HCT116 (cell line): ENCODE measurements at regions not wholly inside any gene's neighbourhood (a gene's known extent, or its start where the extent isn't known, plus 50 kb on each side); places are given as distances from the start of the nearest gene placed in this dataset.

Experiments used
- ATAC-seq: fragments of 200-7000 bp; cut with Tn5 transposase; 2 replicates; pipeline ENCODE4 v1.9.1; 2020; ENCODE audit warnings: mild to moderate bottlenecking, moderate library complexity
- BruUV-seq: library from RNA; stranded (reverse); fragments of 400-500 nt; replicated peaks from 2 replicates; lab custom pipeline; 2021; lab: Mats Ljungman, UMichigan
- CTCF ChIA-PET: fragments of 300-600 bp; sonication (Branson Sonifier 250); formaldehyde crosslinking; loops from one replicate; lab custom pipeline; 2021; ENCODE audit warnings: antibody characterized with exemption; lab: Charles Lee
- POLR2A ChIA-PET: fragments of 300-600, 350-600 bp; sonication (Branson Sonifier 250); formaldehyde crosslinking; loops from one replicate; lab custom pipeline; 2021; ENCODE audit warnings: antibody characterized with exemption; lab: Charles Lee
- RAD21 ChIA-PET, 2 experiments: fragments of 300-600 bp; sonication (Branson Sonifier 250); formaldehyde crosslinking; loops; one replicate each; lab custom pipeline; 2023; ENCODE audit warnings: low total read pairs in 2 of 2; ENCODE audit not compliant: uncharacterized antibody in 2 of 2, unreplicated experiment in 2 of 2, low non-redundant PET in 1 of 2; lab: Charles Lee
- DNase-seq: peaks from one replicate; pipeline ENCODE4 v3.0.0-alpha.2; 2010; ENCODE audit warnings: low read depth, low spot score
- H2AFZ ChIP-seq: fragments of 200-600 bp; shearing (Covaris generic), sonication (generic); 2 replicates; pipeline ENCODE4 v1.6.1; 2017; ENCODE audit warnings: low read depth, mixed run types, mixed read lengths, antibody characterized with exemption, low read length; ENCODE audit not compliant: poor library complexity, severe bottlenecking
- H3K27ac ChIP-seq: 2 replicates; pipeline ENCODE4 v1.5.1; 2012; ENCODE audit warnings: low read depth, low read length
- H3K27me3 ChIP-seq: fragments of 200-600 bp; sonication (generic); 2 replicates; pipeline ENCODE4 v1.6.1; 2016; ENCODE audit warnings: mixed run types, low read length, mixed read lengths; ENCODE audit not compliant: insufficient read depth
- H3K36me3 ChIP-seq, 2 experiments: fragments of 200-500 bp in 1 of 2; fragments of 200-600 bp in 1 of 2; sonication (Bioruptor generic) in 1 of 2; sonication (generic) in 1 of 2; 2 replicates each; pipeline versions ENCODE4 v1.5.1 to v1.6.1; 2014 to 2016; ENCODE audit warnings: low read length in 2 of 2, inconsistent platforms in 1 of 2, mixed read lengths in 1 of 2, mixed run types in 1 of 2; ENCODE audit not compliant: insufficient read depth in 2 of 2, control insufficient read depth in 1 of 2
- H3K4me1 ChIP-seq, 2 experiments: fragments of 200-600 bp in 1 of 2; sonication (generic) in 1 of 2; 2 replicates each; pipeline versions ENCODE4 v1.5.1 to v1.6.1; 2012 to 2017; ENCODE audit warnings: low read length in 2 of 2, inconsistent platforms in 1 of 2, mild to moderate bottlenecking in 1 of 2, mixed read lengths in 1 of 2, mixed run types in 1 of 2, moderate library complexity in 1 of 2; ENCODE audit not compliant: insufficient read depth in 2 of 2, control insufficient read depth in 1 of 2
- H3K4me2 ChIP-seq: fragments of 200-600 bp; sonication (generic); 2 replicates; pipeline ENCODE4 v1.6.1; 2017; ENCODE audit warnings: mixed run types, low read length, mixed read lengths
- H3K4me3 ChIP-seq, 2 experiments: fragments of 200-600 bp in 1 of 2; sonication (generic) in 1 of 2; replicated peaks in 1 of 2; 2 replicates each; pipeline ENCODE4 v1.5.1; 2011 to 2016; ENCODE audit warnings: low read length in 2 of 2, control low read depth in 1 of 2, low read depth in 1 of 2, mild to moderate bottlenecking in 1 of 2, mixed read lengths in 1 of 2, mixed run types in 1 of 2
- H3K79me2 ChIP-seq: fragments of 200-600 bp; sonication (generic); 2 replicates; pipeline ENCODE4 v1.6.1; 2017; ENCODE audit warnings: mild to moderate bottlenecking, mixed run types, low read length, moderate library complexity, mixed read lengths; ENCODE audit not compliant: insufficient read depth
- H3K9ac ChIP-seq: fragments of 200-600 bp; sonication (generic); 2 replicates; pipeline ENCODE4 v1.6.1; 2016; ENCODE audit warnings: low read length, mixed read lengths
- H3K9me2 ChIP-seq: fragments of 200-600 bp; sonication (generic), shearing (Covaris generic); 2 replicates; pipeline ENCODE4 v1.6.1; 2017; ENCODE audit warnings: mixed run types, mild to moderate bottlenecking, moderate library complexity; ENCODE audit not compliant: insufficient read depth
- H3K9me3 ChIP-seq, 2 experiments: fragments of 200-500 bp in 1 of 2; fragments of 200-600 bp in 1 of 2; sonication (Bioruptor generic) in 1 of 2; sonication (generic) in 1 of 2; 2 replicates each; pipeline ENCODE4 v1.6.1; 2014 to 2017; ENCODE audit warnings: low read length in 2 of 2, mixed read lengths in 2 of 2, inconsistent platforms in 1 of 2, low read depth in 1 of 2, mild to moderate bottlenecking in 1 of 2, mixed run types in 1 of 2, moderate library complexity in 1 of 2; ENCODE audit not compliant: control insufficient read depth in 1 of 2, insufficient read depth in 1 of 2
- H4K20me1 ChIP-seq: fragments of 200-600 bp; sonication (generic), shearing (Covaris generic); 2 replicates; pipeline ENCODE4 v1.6.1; 2017; ENCODE audit warnings: mixed run types, mild to moderate bottlenecking, moderate library complexity; ENCODE audit not compliant: insufficient read depth
- ATF3 ChIP-seq: IDR thresholded peaks from 2 replicates; pipeline ENCODE4 v1.6.1; 2012
- CBX3 ChIP-seq: IDR thresholded peaks from 2 replicates; pipeline ENCODE4 v1.6.1; 2012; ENCODE audit warnings: low read depth
- CEBPB ChIP-seq: IDR thresholded peaks from 2 replicates; pipeline ENCODE4 v1.6.1; 2012; ENCODE audit warnings: low read depth
- EGR1 ChIP-seq: IDR thresholded peaks from 2 replicates; pipeline ENCODE4 v1.6.1; 2012; ENCODE audit warnings: low read depth
- ELF1 ChIP-seq: IDR thresholded peaks from 2 replicates; pipeline ENCODE4 v1.6.1; 2012; ENCODE audit warnings: low read depth, borderline replicate concordance
- EZH2 ChIP-seq: fragments of 200-600 bp; sonication (generic); IDR thresholded peaks from 2 replicates; pipeline ENCODE4 v1.6.1; 2017; ENCODE audit warnings: antibody characterized with exemption, mixed run types
- EZH2phosphoT487 ChIP-seq: fragments of 200-600 bp; IDR thresholded peaks from 2 replicates; pipeline ENCODE4 v1.6.1; 2018; ENCODE audit warnings: antibody characterized with exemption, borderline replicate concordance
- FOSL1 ChIP-seq: IDR thresholded peaks from 2 replicates; pipeline ENCODE4 v1.6.1; 2012; ENCODE audit warnings: low read depth
- POLR2AphosphoS5 ChIP-seq: IDR thresholded peaks from 2 replicates; pipeline ENCODE4 v1.6.1; 2011; ENCODE audit warnings: mild to moderate bottlenecking, low read depth, low read length, moderate library complexity
- RAD21 ChIP-seq: IDR thresholded peaks from 2 replicates; pipeline ENCODE4 v1.6.1; 2012; ENCODE audit warnings: low read depth, mild to moderate bottlenecking
- SP1 ChIP-seq: IDR thresholded peaks from 2 replicates; pipeline ENCODE4 v1.6.1; 2012; ENCODE audit warnings: low read depth
- TCF7L2 ChIP-seq: IDR thresholded peaks from 2 replicates; pipeline ENCODE4 v1.7.0; 2011; ENCODE audit warnings: borderline replicate concordance, inconsistent platforms; ENCODE audit not compliant: insufficient read depth, insufficient read length; ENCODE audit errors: extremely low read depth
- YY1 ChIP-seq: IDR thresholded peaks from 2 replicates; pipeline ENCODE4 v1.6.1; 2011; ENCODE audit warnings: low read length, low read depth, moderate library complexity, mild to moderate bottlenecking; ENCODE audit not compliant: insufficient replicate concordance; ENCODE audit errors: extremely low read depth
- ZNF274 ChIP-seq: fragments of 200-500 bp; sonication (Bioruptor generic); IDR thresholded peaks from 2 replicates; pipeline ENCODE4 v1.6.1; 2014; ENCODE audit warnings: mild to moderate bottlenecking, low read depth, low read length, inconsistent platforms
- intact Hi-C: fragments of 100-400 bp; cut with micrococcal nuclease; formaldehyde crosslinking; loops from 2 replicates; pipeline ENCODE4 v1.10.0; 2022
- TF ChIP-seq, protein P1 (sequence below): IDR thresholded peaks from 2 replicates; pipeline ENCODE4 v1.6.1; 2012; ENCODE audit warnings: low read depth
- TF ChIP-seq, protein P2 (sequence below): IDR thresholded peaks from 2 replicates; pipeline ENCODE4 v1.6.1; 2011; ENCODE audit warnings: mild to moderate bottlenecking, low read length, moderate library complexity; ENCODE audit not compliant: insufficient replicate concordance; ENCODE audit errors: extremely low read depth
- TF ChIP-seq, protein P3 (sequence below), 3 experiments: fragments of 200-600 bp in 1 of 3; sonication (generic) in 1 of 3; IDR thresholded peaks in 2 of 3; conservative IDR thresholded peaks in 1 of 3; 2 replicates each; pipeline ENCODE4 v1.5.1; 2012 to 2017; ENCODE audit warnings: low read depth in 2 of 3, low read length in 2 of 3, antibody characterized with exemption in 1 of 3, borderline replicate concordance in 1 of 3, control low read depth in 1 of 3, mild to moderate bottlenecking in 1 of 3, mixed read lengths in 1 of 3, mixed run types in 1 of 3, moderate library complexity in 1 of 3; ENCODE audit not compliant: insufficient read depth in 1 of 3

DNA sequence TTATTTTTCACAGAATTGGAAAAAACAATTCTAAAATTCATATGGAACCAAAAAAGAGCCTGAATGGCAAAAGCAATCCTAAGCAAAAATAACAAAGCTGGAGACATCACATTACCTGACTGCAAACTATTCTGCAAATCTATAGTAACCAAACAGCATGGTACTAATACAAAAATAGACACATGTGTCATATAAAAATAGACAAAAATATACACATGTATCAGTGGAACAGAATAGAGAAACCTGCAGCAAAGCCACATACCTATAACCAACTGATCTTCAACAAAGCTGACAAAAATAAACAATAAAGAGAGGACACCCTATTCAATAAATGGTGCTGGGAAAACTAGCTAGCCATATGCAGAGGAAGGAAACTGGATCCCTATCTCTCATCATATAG, 259.6 kb downstream of the IGSF11 start (continued):
- TF ChIP-seq EZH2phosphoT487: no peak
- TF ChIP-seq, protein P1, sequence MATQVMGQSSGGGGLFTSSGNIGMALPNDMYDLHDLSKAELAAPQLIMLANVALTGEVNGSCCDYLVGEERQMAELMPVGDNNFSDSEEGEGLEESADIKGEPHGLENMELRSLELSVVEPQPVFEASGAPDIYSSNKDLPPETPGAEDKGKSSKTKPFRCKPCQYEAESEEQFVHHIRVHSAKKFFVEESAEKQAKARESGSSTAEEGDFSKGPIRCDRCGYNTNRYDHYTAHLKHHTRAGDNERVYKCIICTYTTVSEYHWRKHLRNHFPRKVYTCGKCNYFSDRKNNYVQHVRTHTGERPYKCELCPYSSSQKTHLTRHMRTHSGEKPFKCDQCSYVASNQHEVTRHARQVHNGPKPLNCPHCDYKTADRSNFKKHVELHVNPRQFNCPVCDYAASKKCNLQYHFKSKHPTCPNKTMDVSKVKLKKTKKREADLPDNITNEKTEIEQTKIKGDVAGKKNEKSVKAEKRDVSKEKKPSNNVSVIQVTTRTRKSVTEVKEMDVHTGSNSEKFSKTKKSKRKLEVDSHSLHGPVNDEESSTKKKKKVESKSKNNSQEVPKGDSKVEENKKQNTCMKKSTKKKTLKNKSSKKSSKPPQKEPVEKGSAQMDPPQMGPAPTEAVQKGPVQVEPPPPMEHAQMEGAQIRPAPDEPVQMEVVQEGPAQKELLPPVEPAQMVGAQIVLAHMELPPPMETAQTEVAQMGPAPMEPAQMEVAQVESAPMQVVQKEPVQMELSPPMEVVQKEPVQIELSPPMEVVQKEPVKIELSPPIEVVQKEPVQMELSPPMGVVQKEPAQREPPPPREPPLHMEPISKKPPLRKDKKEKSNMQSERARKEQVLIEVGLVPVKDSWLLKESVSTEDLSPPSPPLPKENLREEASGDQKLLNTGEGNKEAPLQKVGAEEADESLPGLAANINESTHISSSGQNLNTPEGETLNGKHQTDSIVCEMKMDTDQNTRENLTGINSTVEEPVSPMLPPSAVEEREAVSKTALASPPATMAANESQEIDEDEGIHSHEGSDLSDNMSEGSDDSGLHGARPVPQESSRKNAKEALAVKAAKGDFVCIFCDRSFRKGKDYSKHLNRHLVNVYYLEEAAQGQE: no peak

GRCh38 chr3:118778201-118778600, 256.4 kb downstream of the IGSF11 start:
- H3K27ac ChIP-seq: no peak overlapping the region
- TF ChIP-seq EGR1: no peak
- TF ChIP-seq ZNF274: no peak
- TF ChIP-seq POLR2AphosphoS5: no peak
- TF ChIP-seq, protein P2, sequence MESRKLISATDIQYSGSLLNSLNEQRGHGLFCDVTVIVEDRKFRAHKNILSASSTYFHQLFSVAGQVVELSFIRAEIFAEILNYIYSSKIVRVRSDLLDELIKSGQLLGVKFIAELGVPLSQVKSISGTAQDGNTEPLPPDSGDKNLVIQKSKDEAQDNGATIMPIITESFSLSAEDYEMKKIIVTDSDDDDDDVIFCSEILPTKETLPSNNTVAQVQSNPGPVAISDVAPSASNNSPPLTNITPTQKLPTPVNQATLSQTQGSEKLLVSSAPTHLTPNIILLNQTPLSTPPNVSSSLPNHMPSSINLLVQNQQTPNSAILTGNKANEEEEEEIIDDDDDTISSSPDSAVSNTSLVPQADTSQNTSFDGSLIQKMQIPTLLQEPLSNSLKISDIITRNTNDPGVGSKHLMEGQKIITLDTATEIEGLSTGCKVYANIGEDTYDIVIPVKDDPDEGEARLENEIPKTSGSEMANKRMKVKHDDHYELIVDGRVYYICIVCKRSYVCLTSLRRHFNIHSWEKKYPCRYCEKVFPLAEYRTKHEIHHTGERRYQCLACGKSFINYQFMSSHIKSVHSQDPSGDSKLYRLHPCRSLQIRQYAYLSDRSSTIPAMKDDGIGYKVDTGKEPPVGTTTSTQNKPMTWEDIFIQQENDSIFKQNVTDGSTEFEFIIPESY: no peak
- no peak for TF ChIP-seq ELF1
- no peak for TF ChIP-seq SP1
- TF ChIP-seq TCF7L2: no peak
- no peak for TF ChIP-seq FOSL1
- no peak for TF ChIP-seq CBX3
- TF ChIP-seq EZH2: no peak
- no peak for TF ChIP-seq RAD21
- TF ChIP-seq, protein P3, sequence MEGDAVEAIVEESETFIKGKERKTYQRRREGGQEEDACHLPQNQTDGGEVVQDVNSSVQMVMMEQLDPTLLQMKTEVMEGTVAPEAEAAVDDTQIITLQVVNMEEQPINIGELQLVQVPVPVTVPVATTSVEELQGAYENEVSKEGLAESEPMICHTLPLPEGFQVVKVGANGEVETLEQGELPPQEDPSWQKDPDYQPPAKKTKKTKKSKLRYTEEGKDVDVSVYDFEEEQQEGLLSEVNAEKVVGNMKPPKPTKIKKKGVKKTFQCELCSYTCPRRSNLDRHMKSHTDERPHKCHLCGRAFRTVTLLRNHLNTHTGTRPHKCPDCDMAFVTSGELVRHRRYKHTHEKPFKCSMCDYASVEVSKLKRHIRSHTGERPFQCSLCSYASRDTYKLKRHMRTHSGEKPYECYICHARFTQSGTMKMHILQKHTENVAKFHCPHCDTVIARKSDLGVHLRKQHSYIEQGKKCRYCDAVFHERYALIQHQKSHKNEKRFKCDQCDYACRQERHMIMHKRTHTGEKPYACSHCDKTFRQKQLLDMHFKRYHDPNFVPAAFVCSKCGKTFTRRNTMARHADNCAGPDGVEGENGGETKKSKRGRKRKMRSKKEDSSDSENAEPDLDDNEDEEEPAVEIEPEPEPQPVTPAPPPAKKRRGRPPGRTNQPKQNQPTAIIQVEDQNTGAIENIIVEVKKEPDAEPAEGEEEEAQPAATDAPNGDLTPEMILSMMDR (IDR thresholded peaks at IDR 0.05 in 2 of 3, conservative IDR thresholded peaks at IDR 0.05 in 1 of 3; ENCODE audit: borderline replicate concordance in 1 of 3, insufficient read depth in 1 of 3, low read depth in 2 of 3, low read length in 2 of 3): no peak
- TF ChIP-seq YY1: no peak
- TF ChIP-seq ATF3: no peak
- TF ChIP-seq CEBPB: no peak
- ChIA-PET RAD21 (no interaction called here), CTCF (no interaction called here), POLR2A (no interaction called here)
- peaks cover 83% of the 10 kb centered on the region for H3K79me2 ChIP-seq
- no TSS peak for BruUV-seq
- no peaks in the 10 kb centered on the region for H3K9me3 ChIP-seq
- no peaks in the 10 kb centered on the region for H4K20me1 ChIP-seq
- H3K27me3 ChIP-seq: no peaks in the 10 kb centered on the region
- ATAC-seq: no peak
- no peak overlapping the region for H3K4me2 ChIP-seq
- no peak overlapping the region for H3K9ac ChIP-seq
- no peak for DNase-seq
- H3K4me3 ChIP-seq: no peak overlapping the region
- no peaks in the 10 kb centered on the region for H3K9me2 ChIP-seq
- H3K4me1 ChIP-seq: peaks cover 7 to 18% of the 10 kb centered on the region in 2 experiments
- intact Hi-C loops: no loop called here
- no peaks in the 10 kb centered on the region for H3K36me3 ChIP-seq
- no peak overlapping the region for H2AFZ ChIP-seq
